Gastroesophageal sphincter (tissue), 3 donors: ENCODE measurements at regions not wholly inside any gene's neighbourhood (a gene's known extent, or its start where the extent isn't known, plus 50 kb on each side); places are given as distances from the start of the nearest gene placed in this dataset.
"Not testable (repeated sequence)": the region's sequence is repeated elsewhere in the genome, so short reads cannot be mapped to it uniquely, and the experiment has no call there.

Experiments used
- CTCF ChIP-seq, 4 experiments: fragments of 200-600 bp in 2 of 4; fragments of 450-650 bp in 2 of 4; sonication (generic) in 1 of 4; IDR thresholded peaks; one replicate each; pipeline ENCODE4 v1.5.1; 2017 to 2019; ENCODE audit warnings: antibody characterized with exemption in 4 of 4, mild to moderate bottlenecking in 2 of 4, moderate library complexity in 2 of 4
- EP300 ChIP-seq: sonication (generic); formaldehyde crosslinking; IDR thresholded peaks from one replicate; pipeline ENCODE4 v1.6.1; 2017; ENCODE audit warnings: antibody characterized with exemption, mild to moderate bottlenecking
- POLR2A ChIP-seq, 2 donors: fragments of 450-650 bp; IDR thresholded peaks; one replicate each; pipeline ENCODE4 v1.6.1; 2017; ENCODE audit warnings: antibody characterized with exemption in 2 of 2, mild to moderate bottlenecking in 2 of 2, moderate library complexity in 1 of 2

- not testable (repeated sequence) for TF ChIP-seq EP300; POLR2A (IDR thresholded peaks at IDR 0.05); CTCF (IDR thresholded peaks at IDR 0.05)
These were observed 158.2 kb downstream of the BRD1 start for GRCh38 chr22:49669427-49669968.
